ENCODE measurements at regions not wholly inside any gene's neighbourhood (a gene's known extent, or its start where the extent isn't known, plus 50 kb on each side); places are given as distances from the start of the nearest gene placed in this dataset.

- TF ChIP-seq POLR2AphosphoS5 (IDR thresholded peaks at IDR 0.05), result no peak
- TF ChIP-seq CTCF (IDR thresholded peaks at IDR 0.05), result no peak
- TF ChIP-seq POLR2A (IDR thresholded peaks at IDR 0.05), result no peak
- TF ChIP-seq EP300 (IDR thresholded peaks at IDR 0.05), result no peak
Observed at GRCh38 chr18:77334876-77335275, 85.2 kb downstream of the GALR1 start.
